GM23338 (cell line): ENCODE measurements at regions not wholly inside any gene's neighbourhood (a gene's known extent, or its start where the extent isn't known, plus 50 kb on each side); places are given as distances from the start of the nearest gene placed in this dataset.

Source experiments
- CREB1 ChIP-seq: fragments of 250-450 bp; sonication (Bioruptor Pico); IDR thresholded peaks from 2 replicates; pipeline ENCODE4 v1.5.0; 2020; ENCODE audit warnings: low read depth, mild to moderate bottlenecking, moderate library complexity
- EZH2 ChIP-seq: fragments of 200-600 bp; sonication (generic); IDR thresholded peaks from one replicate; pipeline ENCODE4 v1.8.0; 2017; ENCODE audit warnings: antibody characterized with exemption, mild to moderate bottlenecking, low read depth; ENCODE audit not compliant: unreplicated experiment
- EZH2phosphoT487 ChIP-seq: fragments of 200-600 bp; sonication (generic); IDR thresholded peaks from one replicate; pipeline ENCODE4 v1.8.1; 2018; ENCODE audit warnings: antibody characterized with exemption; ENCODE audit not compliant: unreplicated experiment
- JUNB ChIP-seq: IDR thresholded peaks from one replicate; pipeline ENCODE4 v1.6.1; 2016; ENCODE audit warnings: antibody characterized with exemption; ENCODE audit not compliant: unreplicated experiment
- NANOG ChIP-seq: IDR thresholded peaks from 2 replicates; pipeline ENCODE4 v1.6.1; 2016; ENCODE audit warnings: antibody characterized with exemption, borderline replicate concordance
- POLR2AphosphoS5 ChIP-seq: IDR thresholded peaks from 2 replicates; pipeline ENCODE4 v1.6.1; 2016; ENCODE audit warnings: antibody characterized with exemption, low read depth
- STAT1 ChIP-seq: IDR thresholded peaks from one replicate; pipeline ENCODE4 v1.6.1; 2016; ENCODE audit warnings: antibody characterized with exemption; ENCODE audit not compliant: unreplicated experiment
- ZNF331 ChIP-seq: fragments of 250-450 bp; sonication (Bioruptor Pico); IDR thresholded peaks from 2 replicates; pipeline ENCODE4 v1.5.0; 2020; ENCODE audit warnings: low read depth, mild to moderate bottlenecking, moderate library complexity
- ZNF462 ChIP-seq: fragments of 250-450 bp; sonication (Bioruptor Pico); IDR thresholded peaks from 2 replicates; pipeline ENCODE4 v1.5.0; 2020; ENCODE audit warnings: mild to moderate bottlenecking, moderate library complexity
- TF ChIP-seq, protein P1 (sequence below), 2 experiments: fragments of 200-600 bp in 1 of 2; sonication (generic) in 1 of 2; conservative IDR thresholded peaks; 2 replicates each; pipeline versions ENCODE4 v1.5.1 to v1.6.1; 2016 to 2017; ENCODE audit warnings: antibody characterized with exemption in 2 of 2, low read depth in 2 of 2, mild to moderate bottlenecking in 2 of 2, moderate library complexity in 1 of 2
- TF ChIP-seq, protein P2 (sequence below): IDR thresholded peaks from 2 replicates; pipeline ENCODE4 v1.6.1; 2016; ENCODE audit warnings: antibody characterized with exemption

- TF ChIP-seq, protein P1, sequence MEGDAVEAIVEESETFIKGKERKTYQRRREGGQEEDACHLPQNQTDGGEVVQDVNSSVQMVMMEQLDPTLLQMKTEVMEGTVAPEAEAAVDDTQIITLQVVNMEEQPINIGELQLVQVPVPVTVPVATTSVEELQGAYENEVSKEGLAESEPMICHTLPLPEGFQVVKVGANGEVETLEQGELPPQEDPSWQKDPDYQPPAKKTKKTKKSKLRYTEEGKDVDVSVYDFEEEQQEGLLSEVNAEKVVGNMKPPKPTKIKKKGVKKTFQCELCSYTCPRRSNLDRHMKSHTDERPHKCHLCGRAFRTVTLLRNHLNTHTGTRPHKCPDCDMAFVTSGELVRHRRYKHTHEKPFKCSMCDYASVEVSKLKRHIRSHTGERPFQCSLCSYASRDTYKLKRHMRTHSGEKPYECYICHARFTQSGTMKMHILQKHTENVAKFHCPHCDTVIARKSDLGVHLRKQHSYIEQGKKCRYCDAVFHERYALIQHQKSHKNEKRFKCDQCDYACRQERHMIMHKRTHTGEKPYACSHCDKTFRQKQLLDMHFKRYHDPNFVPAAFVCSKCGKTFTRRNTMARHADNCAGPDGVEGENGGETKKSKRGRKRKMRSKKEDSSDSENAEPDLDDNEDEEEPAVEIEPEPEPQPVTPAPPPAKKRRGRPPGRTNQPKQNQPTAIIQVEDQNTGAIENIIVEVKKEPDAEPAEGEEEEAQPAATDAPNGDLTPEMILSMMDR (conservative IDR thresholded peaks at IDR 0.05; ENCODE audit: low read depth in 2 of 2) = no peak
- no peak for TF ChIP-seq CREB1 (CRISPR knock-in tag)
- no peak for TF ChIP-seq EZH2
- TF ChIP-seq POLR2AphosphoS5 = no peak
- TF ChIP-seq EZH2phosphoT487 = no peak
- TF ChIP-seq ZNF331 (CRISPR knock-in tag) = no peak
- TF ChIP-seq, protein P2, sequence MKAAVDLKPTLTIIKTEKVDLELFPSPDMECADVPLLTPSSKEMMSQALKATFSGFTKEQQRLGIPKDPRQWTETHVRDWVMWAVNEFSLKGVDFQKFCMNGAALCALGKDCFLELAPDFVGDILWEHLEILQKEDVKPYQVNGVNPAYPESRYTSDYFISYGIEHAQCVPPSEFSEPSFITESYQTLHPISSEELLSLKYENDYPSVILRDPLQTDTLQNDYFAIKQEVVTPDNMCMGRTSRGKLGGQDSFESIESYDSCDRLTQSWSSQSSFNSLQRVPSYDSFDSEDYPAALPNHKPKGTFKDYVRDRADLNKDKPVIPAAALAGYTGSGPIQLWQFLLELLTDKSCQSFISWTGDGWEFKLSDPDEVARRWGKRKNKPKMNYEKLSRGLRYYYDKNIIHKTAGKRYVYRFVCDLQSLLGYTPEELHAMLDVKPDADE = no peak
- no peak for TF ChIP-seq ZNF462 (CRISPR knock-in tag)
- TF ChIP-seq JUNB = no peak
- TF ChIP-seq NANOG = no peak
- no peak for TF ChIP-seq STAT1
Observed at GRCh38 chr5:143739746-143740145, 72.2 kb upstream of the HMHB1 start.
